ENCODE measurements at regions not wholly inside any gene's neighbourhood (a gene's known extent, or its start where the extent isn't known, plus 50 kb on each side); places are given as distances from the start of the nearest gene placed in this dataset.

- peaks cover 10% of the 10 kb centered on the region for H3K27me3 ChIP-seq (ENCODE audit: control insufficient read depth, extremely low read depth, insufficient read depth, low read length)
- no peak overlapping the region for H3K9ac ChIP-seq (ENCODE audit: control insufficient read depth, extremely low read depth, insufficient read depth, low read length)
- no peaks in the 10 kb centered on the region for H3K9me3 ChIP-seq (ENCODE audit: control insufficient read depth, low read depth, low read length)
- H3K79me2 ChIP-seq (ENCODE audit: control insufficient read depth, insufficient read depth, low read length): no peaks in the 10 kb centered on the region
- H3K4me1 ChIP-seq (ENCODE audit: control insufficient read depth, extremely low read depth, insufficient read depth, low read length): no peaks in the 10 kb centered on the region
- no peak overlapping the region for H3K27ac ChIP-seq (ENCODE audit: control insufficient read depth, insufficient read depth, low read length)
- dilution Hi-C loops (cut with MboI; ENCODE audit: extremely low pct_ligation_motif_present, low sequenced_read_pairs): no loop called here
- H3K36me3 ChIP-seq (ENCODE audit: control insufficient read depth in 2 of 2, extremely low read depth in 1 of 2, insufficient read depth in 2 of 2, low read length in 2 of 2): no peaks in the 10 kb centered on the region
- H3K4me3 ChIP-seq (ENCODE audit: control insufficient read depth in 2 of 3, extremely low read depth in 1 of 3, insufficient read depth in 2 of 3, low read depth in 1 of 3, low read length in 3 of 3): no peak overlapping the region
- peak; percentile 41 for FAIRE-seq
- no peak overlapping the region for H2AFZ ChIP-seq (ENCODE audit: control insufficient read depth, low read length)
- peak; percentile 32 for DNase-seq (ENCODE audit: low read depth, low spot score)
- no peak overlapping the region for H3K4me2 ChIP-seq (ENCODE audit: control insufficient read depth, extremely low read depth, insufficient read depth, low read depth, low read length)
- TF ChIP-seq CTCF (optimal IDR thresholded peaks at IDR 0.05 in 1 of 3, IDR thresholded peaks at IDR 0.05 in 1 of 3, conservative IDR thresholded peaks at IDR 0.05 in 1 of 3; ENCODE audit: extremely low read depth in 1 of 3, insufficient read depth in 2 of 3, low read length in 3 of 3) (peak; percentile 90 to 96 (median 95)), EZH2 (IDR thresholded peaks at IDR 0.05; ENCODE audit: low read length) (no peak)
- H3K9me1 ChIP-seq (ENCODE audit: control insufficient read depth, extremely low read depth, insufficient read depth, low read length): no peaks in the 10 kb centered on the region
- no peaks in the 10 kb centered on the region for H4K20me1 ChIP-seq (ENCODE audit: control insufficient read depth, extremely low read depth, insufficient read depth, low read length)
Measured at GRCh38 chr9:124126648-124127646, 115.4 kb downstream of the LHX2 start.

- no peaks in the 10 kb centered on the region for H3K36me3 ChIP-seq (ENCODE audit: control insufficient read depth in 2 of 2, extremely low read depth in 1 of 2, insufficient read depth in 2 of 2, low read length in 2 of 2)
- FAIRE-seq: no peak
- no peak overlapping the region for H3K27ac ChIP-seq (ENCODE audit: control insufficient read depth, insufficient read depth, low read length)
- no peaks in the 10 kb centered on the region for H3K4me1 ChIP-seq (ENCODE audit: control insufficient read depth, extremely low read depth, insufficient read depth, low read length)
- H3K27me3 ChIP-seq (ENCODE audit: control insufficient read depth, extremely low read depth, insufficient read depth, low read length): peaks cover 10% of the 10 kb centered on the region
- H3K4me2 ChIP-seq (ENCODE audit: control insufficient read depth, extremely low read depth, insufficient read depth, low read depth, low read length): no peak overlapping the region
- H4K20me1 ChIP-seq (ENCODE audit: control insufficient read depth, extremely low read depth, insufficient read depth, low read length): no peaks in the 10 kb centered on the region
- no peak overlapping the region for H2AFZ ChIP-seq (ENCODE audit: control insufficient read depth, low read length)
- H3K9ac ChIP-seq (ENCODE audit: control insufficient read depth, extremely low read depth, insufficient read depth, low read length): no peak overlapping the region
- DNase-seq (ENCODE audit: low read depth, low spot score): no peak
- no peaks in the 10 kb centered on the region for H3K9me1 ChIP-seq (ENCODE audit: control insufficient read depth, extremely low read depth, insufficient read depth, low read length)
- TF ChIP-seq EZH2 (IDR thresholded peaks at IDR 0.05; ENCODE audit: low read length) (no peak), CTCF (optimal IDR thresholded peaks at IDR 0.05 in 1 of 3, IDR thresholded peaks at IDR 0.05 in 1 of 3, conservative IDR thresholded peaks at IDR 0.05 in 1 of 3; ENCODE audit: extremely low read depth in 1 of 3, insufficient read depth in 2 of 3, low read length in 3 of 3) (no peak)
- H3K9me3 ChIP-seq (ENCODE audit: control insufficient read depth, low read depth, low read length): no peaks in the 10 kb centered on the region
- H3K4me3 ChIP-seq (ENCODE audit: control insufficient read depth in 2 of 3, extremely low read depth in 1 of 3, insufficient read depth in 2 of 3, low read depth in 1 of 3, low read length in 3 of 3): no peak overlapping the region
- H3K79me2 ChIP-seq (ENCODE audit: control insufficient read depth, insufficient read depth, low read length): no peaks in the 10 kb centered on the region
- dilution Hi-C loops (cut with MboI; ENCODE audit: extremely low pct_ligation_motif_present, low sequenced_read_pairs): no loop called here
Measured at GRCh38 chr9:124128568-124129166, 117.1 kb downstream of the LHX2 start.

Measured in keratinocyte (primary cell).